Inflammatory macrophage treated with lipopolysaccharide for 1 hour (primary cell): ENCODE measurements at regions not wholly inside any gene's neighbourhood (a gene's known extent, or its start where the extent isn't known, plus 50 kb on each side); places are given as distances from the start of the nearest gene placed in this dataset.

Experiments
- DNase-seq, 2 donors: peaks; one replicate each; pipeline ENCODE4 v3.0.0-alpha.2; 2020 to 2022

DNA sequence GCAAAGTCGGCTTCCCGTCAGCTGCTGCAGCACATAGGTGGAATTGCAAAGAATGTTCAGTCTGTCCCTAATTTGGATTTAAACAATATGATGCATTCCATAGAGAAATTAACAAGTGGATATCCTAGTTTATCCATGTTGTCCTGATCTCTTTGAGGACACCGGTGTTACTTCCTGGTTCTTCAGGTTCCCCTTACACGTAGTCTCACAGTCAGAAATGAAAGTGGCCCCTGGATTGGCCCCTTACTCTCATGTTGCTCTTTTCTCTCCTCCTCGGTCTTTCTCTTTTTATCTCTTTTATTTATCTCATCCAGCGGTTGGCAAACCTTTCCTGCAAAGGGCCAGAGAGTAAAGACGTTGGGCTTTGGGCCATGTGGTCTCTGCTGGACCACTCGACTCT is 265.1 kb downstream of the GAS1 start:
- no peak for DNase-seq

DNA sequence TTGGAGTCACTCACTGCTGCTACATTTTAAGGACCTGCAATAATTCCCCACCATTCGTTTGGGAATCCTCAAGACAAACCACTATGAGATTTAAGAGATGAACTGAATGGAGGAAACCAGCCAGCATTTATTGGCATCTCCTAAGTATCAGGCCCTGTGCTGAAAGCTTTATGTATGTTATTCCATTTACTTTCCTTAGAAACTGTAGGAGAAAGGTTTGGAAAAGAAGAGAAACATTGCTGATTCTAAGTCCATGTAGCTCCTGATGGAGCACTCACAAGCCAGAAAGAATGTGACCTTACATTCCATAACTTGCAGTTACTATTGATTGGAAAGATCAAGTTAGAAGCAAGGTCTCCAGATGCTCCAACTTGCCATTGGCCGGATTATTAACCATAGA is 267.4 kb downstream of the GAS1 start:
- no peak for DNase-seq

DNA sequence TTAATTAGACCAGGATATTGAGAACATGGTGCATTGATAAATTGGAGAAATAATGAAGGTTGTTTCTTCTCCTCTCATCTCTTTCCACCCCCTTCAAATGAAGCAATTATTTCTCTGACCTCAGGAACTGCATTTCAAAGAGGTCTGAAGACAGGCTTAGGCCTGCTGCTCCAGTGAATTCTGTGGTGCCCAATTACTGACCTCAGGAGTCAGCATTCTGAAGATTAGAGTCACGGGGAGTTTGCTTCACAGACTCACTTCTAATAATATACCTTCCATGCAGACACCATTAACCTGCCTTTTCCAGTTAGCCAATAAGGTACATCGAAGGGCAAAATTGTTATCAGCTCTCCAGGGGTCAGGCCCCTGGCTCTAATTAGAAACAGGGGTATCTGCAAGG is 270.9 kb downstream of the GAS1 start:
- DNase-seq = no peak

DNA sequence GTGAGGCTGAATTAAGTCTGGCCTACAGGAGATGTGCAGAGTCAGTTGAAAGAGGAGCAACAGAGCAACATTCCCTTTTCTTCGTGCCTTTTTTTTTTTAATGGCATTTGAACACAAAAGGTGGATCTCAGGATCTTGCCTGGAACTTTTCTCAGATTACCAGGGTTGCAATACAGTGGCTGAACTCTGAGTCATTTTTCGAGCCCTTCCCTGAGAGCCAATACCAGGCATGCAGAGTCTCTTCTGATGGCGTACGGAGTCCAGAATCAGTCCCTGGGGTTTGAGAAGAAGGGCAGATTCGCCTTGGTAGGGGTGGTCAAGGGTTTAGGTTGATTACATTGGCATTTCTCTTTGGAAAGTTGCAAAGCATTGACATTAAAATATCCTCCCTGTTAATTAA is 271.5 kb downstream of the GAS1 start:
- DNase-seq = no peak

DNA sequence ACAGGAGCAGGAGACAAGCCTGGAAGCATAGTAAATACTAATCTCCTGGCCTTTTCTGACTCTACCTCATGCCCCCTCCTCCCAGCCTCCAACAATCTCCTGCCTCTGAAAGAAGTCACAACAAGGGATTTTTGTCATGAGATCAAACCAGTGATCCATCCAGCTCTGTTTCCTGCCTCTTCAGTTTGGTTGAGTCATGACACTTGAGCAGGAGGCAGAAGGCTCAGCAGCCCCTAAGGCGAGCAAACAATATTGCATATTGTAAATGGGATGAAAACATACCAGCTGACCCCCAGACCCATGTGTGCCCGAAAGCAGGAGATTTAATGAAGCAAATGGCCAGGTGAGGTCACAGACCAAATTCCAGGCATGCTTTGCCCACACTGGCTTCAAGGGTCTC is 272.8 kb downstream of the GAS1 start:
- DNase-seq = no peak

DNA sequence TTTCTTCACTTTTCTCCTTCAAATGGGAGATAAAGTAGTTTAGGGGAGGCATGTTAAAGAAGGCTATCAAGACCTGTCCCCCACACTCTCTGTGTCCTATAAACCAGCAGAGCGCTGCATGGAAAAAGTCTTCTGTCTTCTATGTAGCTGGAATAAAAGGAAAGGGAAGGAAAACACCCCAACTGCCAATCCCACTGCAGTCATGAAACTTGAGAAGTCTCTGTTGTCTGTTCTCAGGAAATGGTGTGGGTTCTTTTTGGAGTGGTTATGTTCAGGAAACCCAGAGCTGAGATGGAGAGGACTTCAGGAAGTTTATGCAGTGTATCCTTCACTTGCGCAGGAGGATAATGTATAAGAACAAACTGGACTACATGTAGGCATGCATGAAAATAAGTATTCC is 274.3 kb downstream of the GAS1 start:
- DNase-seq = no peak

DNA sequence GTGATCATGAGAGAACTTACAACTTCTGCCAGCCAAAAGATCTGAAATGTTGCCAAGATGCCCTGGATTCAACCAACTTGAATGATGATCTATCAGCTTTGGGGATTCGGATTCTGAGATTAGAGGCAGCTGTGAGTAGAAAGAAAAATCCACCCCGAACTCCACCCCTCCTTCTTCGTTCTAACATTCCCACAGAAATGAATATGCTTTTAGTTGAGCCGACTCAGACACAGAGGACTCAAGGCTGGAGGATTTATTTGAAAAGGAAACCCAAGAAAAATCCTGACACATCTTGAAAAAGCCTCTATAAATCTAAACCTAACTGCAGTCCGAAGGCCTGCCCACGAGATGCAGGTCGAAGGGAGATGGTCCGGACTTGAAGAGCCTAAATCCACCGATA is 275.0 kb downstream of the GAS1 start:
- no peak for DNase-seq

DNA sequence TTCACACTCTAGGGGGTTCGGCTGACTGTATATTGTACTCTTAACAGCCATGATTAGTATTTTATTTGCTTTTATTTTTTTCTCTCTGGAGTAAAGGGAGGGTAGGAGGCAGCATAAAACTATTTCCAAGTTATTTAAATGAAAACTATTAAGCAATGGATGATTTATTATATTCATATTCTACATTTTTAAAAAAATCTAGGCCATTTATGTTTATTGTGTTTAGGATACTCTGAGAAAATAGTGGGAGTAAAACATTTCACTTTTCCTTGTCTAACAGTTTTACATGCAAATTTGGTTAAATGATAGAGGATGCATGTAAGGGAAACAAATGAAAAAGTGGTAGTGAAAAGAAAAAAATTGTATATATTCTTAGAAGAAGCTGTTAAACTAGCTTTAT is 276.3 kb downstream of the GAS1 start:
- no peak for DNase-seq

DNA sequence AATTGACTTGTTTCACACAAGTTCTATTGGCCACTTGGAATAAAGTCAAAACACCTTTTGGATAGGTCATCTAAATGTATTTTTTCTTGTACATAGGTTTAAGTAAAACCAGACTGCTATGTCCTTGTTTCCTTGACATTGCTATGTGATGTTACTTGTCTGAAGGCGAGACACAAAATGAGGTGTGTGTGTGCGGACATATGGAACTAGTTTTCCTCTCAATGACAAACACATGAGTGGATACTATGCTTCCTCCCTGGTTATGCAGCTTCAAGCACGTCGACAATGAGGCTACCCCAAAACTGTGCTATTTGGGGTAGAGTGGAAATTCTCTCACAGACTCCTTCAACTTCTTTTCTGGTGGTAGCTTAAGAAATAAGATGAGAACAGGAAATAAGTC is 276.8 kb downstream of the GAS1 start:
- DNase-seq = no peak

DNA sequence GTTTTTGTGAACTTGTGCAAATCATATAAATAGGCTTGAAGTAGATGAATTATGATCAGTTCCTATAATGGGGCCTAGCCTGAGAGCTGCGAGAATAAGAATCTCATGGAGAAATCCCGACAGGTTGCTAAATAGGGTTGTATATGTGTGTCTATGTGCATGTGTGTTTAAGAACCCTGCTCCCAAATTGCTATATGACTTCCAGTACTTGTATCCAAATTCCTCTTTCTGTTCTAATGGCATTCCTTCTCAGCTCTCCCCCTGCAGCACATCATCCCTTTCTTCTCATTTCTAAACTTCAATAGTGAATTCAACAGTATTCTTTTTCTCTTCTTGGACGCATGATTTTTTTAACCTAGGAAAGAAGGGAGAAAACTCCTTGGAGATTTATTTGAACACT is 277.2 kb downstream of the GAS1 start:
- DNase-seq = no peak

DNA sequence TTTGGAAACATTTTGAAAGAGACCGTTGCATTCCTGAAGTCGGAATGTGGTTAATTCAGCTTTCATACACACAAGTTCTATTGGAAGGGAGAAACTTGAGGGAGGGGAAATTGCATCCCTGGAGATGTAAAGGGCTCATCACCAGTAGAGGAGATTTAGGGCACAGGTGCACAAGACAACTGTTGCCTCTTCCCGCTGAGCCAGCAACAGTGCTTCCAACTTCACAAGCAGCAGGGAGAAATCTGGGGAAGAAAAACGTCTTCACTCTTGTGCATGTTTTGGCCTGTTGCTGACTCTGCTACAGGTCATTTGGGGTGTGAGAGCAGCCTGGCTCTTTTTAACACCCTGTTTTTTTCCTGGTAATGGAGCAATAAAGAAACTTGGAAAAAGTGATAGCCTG is 277.9 kb downstream of the GAS1 start:
- no peak for DNase-seq

DNA sequence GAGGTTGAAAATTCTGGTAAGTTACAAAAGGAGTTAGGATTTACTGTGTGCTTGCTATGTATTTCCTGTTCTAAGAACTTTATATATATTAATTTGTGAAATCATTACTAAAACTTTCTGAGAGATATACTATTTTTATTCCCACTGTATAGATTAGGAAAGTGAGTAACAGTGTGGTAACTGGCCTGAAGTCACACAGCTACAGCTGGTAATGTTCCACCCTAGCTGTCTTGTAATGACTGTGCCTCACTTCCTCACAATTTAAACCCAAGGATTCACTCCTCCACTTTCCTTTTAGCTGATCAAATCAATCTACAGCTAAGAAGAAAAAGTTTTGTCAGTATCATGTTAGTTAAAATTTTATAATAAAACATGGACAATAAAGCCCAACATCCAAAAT is 278.8 kb downstream of the GAS1 start:
- no peak for DNase-seq

DNA sequence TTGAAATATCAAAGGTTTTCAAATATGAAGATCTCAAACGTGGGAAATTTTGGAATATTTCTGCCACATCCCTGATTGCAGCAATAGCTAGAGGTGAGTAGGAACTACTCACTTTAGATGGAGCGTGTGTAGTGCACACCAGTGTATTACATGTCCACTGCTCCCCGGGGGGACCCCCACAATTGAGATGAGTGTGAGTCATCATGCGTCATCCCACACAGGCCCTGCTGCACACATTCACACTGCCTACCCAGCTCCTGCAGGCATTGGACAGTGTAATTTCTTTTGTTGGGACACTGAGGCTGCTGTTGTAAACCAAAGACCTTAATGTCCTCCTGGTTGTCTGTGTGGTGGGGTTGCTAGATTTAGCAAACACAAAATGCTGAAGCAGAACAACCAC is 280.0 kb downstream of the GAS1 start:
- no peak for DNase-seq

DNA sequence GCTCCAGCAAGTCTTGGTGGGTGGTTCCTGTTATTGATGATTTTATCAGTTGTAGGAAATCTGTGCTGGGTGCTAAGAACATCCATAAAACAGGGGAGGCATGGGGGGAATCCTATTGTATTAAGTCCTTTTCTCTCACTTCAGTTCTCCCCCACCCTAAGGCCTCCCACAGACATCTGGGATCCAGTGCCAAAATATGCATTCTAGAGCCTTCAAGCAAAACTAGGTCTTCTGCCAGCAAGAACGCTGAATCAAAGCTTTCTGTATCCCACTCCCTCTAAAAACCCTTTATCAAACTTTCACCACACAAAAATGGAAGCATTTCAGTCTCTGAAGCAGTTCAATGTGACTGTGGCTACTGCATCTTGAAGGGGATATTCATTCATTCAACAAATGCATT is 281.9 kb downstream of the GAS1 start:
- DNase-seq = no peak

DNA sequence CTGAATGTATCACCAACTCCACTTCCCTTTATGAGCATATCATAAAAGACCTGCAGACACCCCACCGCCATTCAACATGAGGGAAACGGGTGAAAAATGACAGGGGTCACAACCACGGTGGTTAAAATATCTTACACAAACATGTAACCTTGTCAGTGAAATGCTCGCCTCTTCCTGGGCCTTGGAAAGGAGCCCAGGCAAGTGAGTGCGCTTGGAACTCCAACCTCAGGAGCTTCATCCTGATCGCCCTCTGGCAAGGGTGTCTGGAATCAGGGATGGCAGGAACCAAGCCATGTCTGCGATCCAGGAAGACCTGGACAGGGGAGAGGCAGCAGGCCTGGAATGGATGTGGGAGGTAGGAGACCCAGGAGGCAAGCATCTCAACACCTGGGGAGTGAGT is 282.7 kb downstream of the GAS1 start:
- no peak for DNase-seq

DNA sequence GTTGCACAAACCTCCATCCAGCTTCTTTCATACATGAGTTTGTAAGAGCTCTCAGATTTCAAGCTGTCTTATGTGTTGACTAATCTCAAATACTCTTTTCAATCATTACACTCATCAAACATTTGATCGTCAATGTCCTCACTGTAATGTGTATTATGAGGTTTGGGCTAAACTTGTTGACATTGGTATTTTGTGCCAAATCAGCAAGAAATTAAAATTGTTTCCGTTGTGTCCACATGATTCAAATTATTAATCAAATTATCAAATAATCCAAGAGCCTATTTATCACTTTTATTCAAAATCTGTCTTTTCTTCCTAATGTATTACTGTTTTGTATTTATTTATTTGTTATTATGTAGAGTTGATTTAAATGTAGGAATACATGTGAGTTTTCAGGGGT is 283.4 kb downstream of the GAS1 start:
- DNase-seq = no peak

DNA sequence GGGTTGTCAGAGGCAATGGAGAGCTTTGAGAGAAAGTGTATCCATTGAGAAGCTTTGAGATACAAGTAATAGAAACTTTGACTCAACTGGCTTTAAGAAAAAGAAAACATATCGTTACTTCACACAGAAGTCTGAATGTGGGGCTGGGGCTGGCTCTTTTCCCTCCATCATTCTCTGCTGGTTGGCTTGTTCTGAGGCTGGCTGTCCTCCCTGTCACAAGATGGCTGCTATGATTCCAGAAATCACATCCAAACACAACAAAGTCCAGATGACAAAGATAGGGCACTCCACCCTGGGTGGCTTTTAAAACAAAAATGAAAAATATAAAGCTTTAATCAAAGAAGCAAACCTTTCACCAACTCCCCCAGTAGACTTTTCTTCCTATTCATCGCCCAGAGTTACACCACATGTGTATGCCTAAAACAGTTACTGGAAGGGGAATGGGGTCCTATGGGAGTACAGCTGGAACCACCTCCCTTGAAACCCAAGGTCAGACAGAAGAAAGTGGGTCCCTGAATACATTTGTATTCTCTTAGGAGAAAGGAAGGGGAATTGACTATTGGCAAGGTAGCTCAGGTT is 284.3 kb downstream of the GAS1 start:
- DNase-seq = no peak

DNA sequence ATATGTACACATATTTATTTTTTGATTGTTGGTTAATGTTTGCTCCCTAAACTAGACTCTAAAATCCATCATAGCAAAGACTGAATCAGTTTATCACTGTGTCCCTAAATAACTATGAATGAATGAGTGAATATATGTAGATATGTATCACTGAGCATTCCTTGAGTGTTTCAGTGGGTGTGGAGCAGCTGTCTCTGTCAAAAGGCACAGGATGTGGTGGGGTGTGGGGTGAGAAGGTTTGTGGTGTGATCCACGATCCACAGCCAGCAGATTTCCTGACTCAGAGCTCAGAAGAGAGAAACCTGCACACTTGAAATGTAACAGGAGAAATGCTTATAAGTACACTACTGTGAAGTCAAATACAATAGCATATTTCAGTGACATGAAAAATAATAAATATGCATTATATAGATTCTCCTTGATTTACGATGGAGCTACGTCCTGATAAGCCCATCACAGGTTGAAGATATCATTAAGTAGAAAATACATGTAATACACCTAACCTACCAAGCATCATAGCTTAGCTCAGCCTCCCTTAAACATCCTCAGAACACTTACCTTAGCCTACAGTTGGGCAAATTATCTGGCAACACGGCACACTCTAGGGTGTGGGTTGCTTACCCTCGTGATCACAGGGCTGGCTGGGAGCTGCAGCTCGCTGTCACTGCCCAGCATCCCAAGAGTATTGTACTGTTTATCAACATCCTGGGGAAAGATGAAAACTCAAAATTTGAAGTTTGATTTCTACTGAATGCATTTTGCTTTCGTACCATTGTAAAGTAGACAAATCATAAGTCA is 287.0 kb downstream of the GAS1 start:
- DNase-seq = no peak

DNA sequence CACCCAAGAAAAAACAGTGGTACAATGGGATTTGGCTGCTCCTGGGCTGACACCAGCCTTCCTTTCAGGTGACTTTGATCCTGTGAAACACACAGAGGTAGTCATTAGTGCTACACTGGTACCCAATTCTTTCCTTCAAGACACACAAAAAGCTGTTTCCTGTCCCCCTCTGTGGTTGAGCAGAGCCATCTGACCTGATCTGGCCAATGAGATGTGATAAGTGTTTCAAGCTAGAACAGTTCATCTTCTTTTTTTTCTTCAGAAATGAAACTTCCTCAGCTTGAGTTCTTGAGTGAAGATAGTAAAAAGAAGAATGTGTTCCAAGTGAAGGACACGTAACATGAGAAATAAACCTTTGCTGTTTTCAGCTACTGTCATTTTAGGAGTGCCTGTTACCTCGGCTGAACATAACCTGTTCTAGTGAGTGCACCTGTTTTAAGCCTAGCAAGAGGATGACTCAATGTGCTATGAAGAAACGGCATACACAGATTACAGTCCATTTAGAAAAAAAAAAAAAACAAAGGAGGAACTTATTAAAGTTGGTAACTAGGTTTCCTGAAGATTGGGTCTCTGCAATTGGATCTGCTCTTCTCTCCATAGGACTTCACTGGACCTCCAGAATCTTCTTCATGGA is 287.8 kb downstream of the GAS1 start:
- no peak for DNase-seq

DNA sequence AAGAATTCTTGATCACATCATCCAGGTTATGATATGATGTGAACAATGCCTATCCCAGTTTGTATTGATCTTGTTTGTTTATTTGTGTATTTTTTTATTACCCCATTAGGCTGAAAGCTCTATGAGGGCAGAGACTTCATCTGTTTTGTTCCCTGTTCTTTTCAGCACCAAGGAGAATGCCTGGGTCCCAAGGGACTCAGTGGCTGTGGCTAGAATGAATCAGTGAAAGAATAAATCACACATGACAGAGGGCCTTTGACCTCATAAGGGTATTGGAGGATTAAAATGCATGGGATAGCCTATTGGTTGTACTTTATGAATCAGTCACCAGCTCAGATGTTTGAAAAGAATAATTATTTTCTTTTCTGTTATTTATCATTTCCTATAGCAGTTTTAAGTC is 292.2 kb downstream of the GAS1 start:
- no peak for DNase-seq

DNA sequence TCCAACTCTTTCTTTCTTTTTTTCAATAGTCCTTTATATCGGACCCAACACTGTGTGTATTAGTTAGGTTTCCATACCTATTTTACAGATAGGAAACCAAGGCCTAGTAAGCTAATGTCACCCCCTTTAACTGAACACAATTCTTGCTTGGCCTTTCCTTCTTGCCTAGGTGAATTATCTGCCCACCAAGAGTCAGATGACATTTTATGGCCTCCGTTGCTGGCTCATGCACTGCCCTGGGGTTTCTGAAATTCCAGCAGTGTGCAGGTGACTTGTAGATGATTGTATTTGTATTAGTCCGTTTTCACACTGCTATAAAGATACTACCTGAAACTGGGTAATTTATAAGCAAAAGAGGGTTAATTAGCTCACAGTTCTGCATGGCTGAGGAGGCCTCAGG is 293.8 kb downstream of the GAS1 start:
- no peak for DNase-seq

DNA sequence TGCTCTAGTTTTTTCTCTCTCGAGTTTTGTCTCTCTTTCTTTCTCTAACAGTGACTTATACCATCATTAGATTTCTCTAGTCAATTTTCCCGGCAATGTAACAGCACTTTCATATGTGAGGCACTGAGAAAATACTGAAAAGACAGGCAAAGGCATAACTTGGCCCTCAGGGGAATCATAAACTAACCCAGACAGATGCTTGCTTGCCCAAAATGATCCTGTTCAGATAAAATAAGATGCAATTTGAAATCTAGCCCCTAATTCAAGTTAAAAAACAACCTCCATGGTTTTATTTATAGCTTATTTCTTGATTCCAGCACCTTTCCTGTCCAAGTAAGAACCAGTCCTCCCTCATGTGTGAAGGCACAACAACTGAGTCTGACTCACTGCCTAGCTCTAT is 294.6 kb downstream of the GAS1 start:
- no peak for DNase-seq

DNA sequence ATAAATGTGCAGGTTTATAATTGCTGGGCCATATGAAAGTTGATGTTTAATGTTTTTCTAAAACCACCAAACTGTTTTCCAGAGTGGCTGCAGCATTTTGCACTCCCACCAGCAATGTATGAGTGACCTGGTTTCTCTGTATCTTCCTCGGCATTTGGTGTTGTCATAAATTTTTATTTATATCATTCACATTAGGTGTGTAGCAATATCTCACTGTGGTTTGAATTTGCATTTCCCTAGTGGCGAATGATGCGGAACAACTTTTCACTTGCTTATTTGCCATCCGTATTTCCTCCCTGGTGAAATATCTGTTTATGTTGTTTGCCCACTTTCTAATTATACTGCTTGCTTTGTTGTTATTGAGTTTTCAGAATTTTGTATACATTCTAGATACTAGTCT is 295.7 kb upstream of the TUT7 start:
- DNase-seq = no peak

DNA sequence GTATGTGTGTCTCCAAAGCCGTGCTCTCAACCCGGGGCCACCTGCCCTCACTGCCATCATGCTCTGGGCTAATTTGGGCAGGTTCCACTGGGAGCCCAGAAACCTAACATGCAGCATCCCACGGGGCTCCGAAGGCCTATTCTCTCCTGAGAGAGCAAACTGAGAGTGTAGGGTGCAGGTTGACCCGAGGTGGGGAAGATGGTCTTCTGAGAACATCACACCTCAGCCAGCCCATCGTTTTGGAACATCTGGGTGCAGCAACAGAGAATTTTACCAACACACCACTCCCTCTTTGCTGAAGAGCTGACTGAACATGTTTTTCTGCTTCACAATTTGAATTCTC is 294.6 kb upstream of the TUT7 start:
- no peak for DNase-seq
